IMR-90 (cell line): ENCODE measurements at regions not wholly inside any gene's neighbourhood (a gene's known extent, or its start where the extent isn't known, plus 50 kb on each side); places are given as distances from the start of the nearest gene placed in this dataset.
A peak's percentile ranks its signal among the peaks of the same experiment; 100 is the strongest.

Source experiments
- ATAC-seq: fragments of 200-7000 bp; cut with Tn5 transposase; 2 replicates; pipeline ENCODE4 v1.9.1; 2020; ENCODE audit warnings: low read depth, mild to moderate bottlenecking, moderate library complexity
- BruUV-seq: library from RNA; stranded (reverse); fragments of 400-500 nt; replicated peaks from 2 replicates; lab custom pipeline; 2021; lab: Mats Ljungman, UMichigan
- CTCF ChIA-PET: fragments of 300-600 bp; formaldehyde crosslinking; extraction: SDS; loops from one replicate; lab custom pipeline; 2021; ENCODE audit warnings: antibody characterized with exemption; lab: Yijun Ruan, JAX
- POLR2A ChIA-PET: fragments of 300-600 bp; sonication (Branson Sonifier 250); formaldehyde crosslinking; loops from one replicate; lab custom pipeline; 2022; ENCODE audit warnings: antibody characterized with exemption; ENCODE audit not compliant: unreplicated experiment; lab: Charles Lee
- DNase-seq: peaks from one replicate; pipeline ENCODE4 v3.0.0; 2013
- H2AFZ ChIP-seq: replicated peaks from 2 replicates; pipeline ENCODE3; 2013; ENCODE audit warnings: low read length, mild to moderate bottlenecking; ENCODE audit not compliant: poor library complexity
- H2AK5ac ChIP-seq: 2 replicates; pipeline ENCODE4 v1.6.1; 2013; ENCODE audit warnings: low read depth, low read length, inconsistent platforms
- H2AK9ac ChIP-seq: replicated peaks from 2 replicates; pipeline ENCODE3; 2013; ENCODE audit warnings: mild to moderate bottlenecking, low read depth, low read length, moderate library complexity; ENCODE audit not compliant: poor library complexity
- H2BK120ac ChIP-seq: 2 replicates; pipeline ENCODE4 v1.6.1; 2013; ENCODE audit warnings: low read depth, low read length, inconsistent platforms
- H2BK15ac ChIP-seq: 3 replicates; pipeline ENCODE4 v1.6.1; 2013; ENCODE audit warnings: low read depth, low read length, inconsistent platforms
- H2BK20ac ChIP-seq: 2 replicates; pipeline ENCODE4 v1.6.1; 2013; ENCODE audit warnings: low read depth, mild to moderate bottlenecking, inconsistent platforms, low read length, moderate library complexity
- H2BK5ac ChIP-seq: 2 replicates; pipeline ENCODE4 v1.6.1; 2013; ENCODE audit warnings: mild to moderate bottlenecking, low read depth, low read length, inconsistent platforms; ENCODE audit not compliant: poor library complexity, severe bottlenecking
- H3K14ac ChIP-seq: replicated peaks from 2 replicates; pipeline ENCODE4 v1.6.1; 2013; ENCODE audit warnings: low read depth, low read length, inconsistent platforms
- H3K18ac ChIP-seq: 2 replicates; pipeline ENCODE4 v1.6.1; 2013; ENCODE audit warnings: low read depth, low read length, control low read depth
- H3K23ac ChIP-seq: 2 replicates; pipeline ENCODE4 v1.6.1; 2013; ENCODE audit warnings: low read depth, low read length, inconsistent platforms
- H3K27ac ChIP-seq: 2 replicates; pipeline ENCODE4 v1.5.1; 2013; ENCODE audit warnings: mild to moderate bottlenecking, control low read depth, low read length; ENCODE audit not compliant: insufficient read depth
- H3K27me3 ChIP-seq: 2 replicates; pipeline ENCODE4 v1.6.1; 2013; ENCODE audit warnings: low read length; ENCODE audit not compliant: control insufficient read depth, insufficient read depth
- H3K36me3 ChIP-seq: 2 replicates; pipeline ENCODE4 v1.6.1; 2013; ENCODE audit warnings: low read length, mixed read lengths; ENCODE audit not compliant: control insufficient read depth, insufficient read depth
- H3K4ac ChIP-seq: 2 replicates; pipeline ENCODE4 v1.6.1; 2013; ENCODE audit warnings: low read depth, low read length, inconsistent platforms
- H3K4me1 ChIP-seq: 2 replicates; pipeline ENCODE4 v1.6.1; 2013; ENCODE audit warnings: low read length, mixed read lengths; ENCODE audit not compliant: control insufficient read depth, insufficient read depth
- H3K4me2 ChIP-seq: 2 replicates; pipeline ENCODE4 v1.6.1; 2013; ENCODE audit warnings: low read depth, mild to moderate bottlenecking, control low read depth, low read length, moderate library complexity
- H3K4me3 ChIP-seq: 2 replicates; pipeline ENCODE4 v1.5.1; 2013; ENCODE audit warnings: low read depth, mild to moderate bottlenecking, control low read depth, low read length, moderate library complexity; ENCODE audit not compliant: insufficient read depth
- H3K56ac ChIP-seq: 2 replicates; pipeline ENCODE4 v1.6.1; 2013; ENCODE audit warnings: low read length, inconsistent platforms; ENCODE audit not compliant: insufficient read depth; ENCODE audit errors: extremely low read depth
- H3K79me1 ChIP-seq, 2 experiments: 2 replicates each; pipeline ENCODE4 v1.6.1; 2013; ENCODE audit warnings: low read length in 2 of 2, inconsistent platforms in 1 of 2, low read depth in 1 of 2
- H3K9ac ChIP-seq: 2 replicates; pipeline ENCODE4 v1.6.1; 2013; ENCODE audit warnings: low read depth, low read length, control low read depth
- H3K9me1 ChIP-seq: 2 replicates; pipeline ENCODE4 v1.6.1; 2013; ENCODE audit warnings: low read length, inconsistent platforms; ENCODE audit not compliant: insufficient read depth
- H3K9me3 ChIP-seq: 2 replicates; pipeline ENCODE4 v1.6.1; 2013; ENCODE audit warnings: low read length; ENCODE audit not compliant: control insufficient read depth, insufficient read depth
- H4K20me1 ChIP-seq: 2 replicates; pipeline ENCODE4 v1.6.1; 2013; ENCODE audit warnings: low read length, inconsistent platforms; ENCODE audit not compliant: insufficient read depth
- H4K5ac ChIP-seq: 2 replicates; pipeline ENCODE4 v1.6.1; 2013; ENCODE audit warnings: mild to moderate bottlenecking, low read depth, low read length, control low read depth
- H4K8ac ChIP-seq, 2 experiments: 2 replicates each; pipeline ENCODE4 v1.6.1; 2013; ENCODE audit warnings: low read depth in 2 of 2, low read length in 2 of 2, control low read depth in 1 of 2, inconsistent platforms in 1 of 2
- H4K91ac ChIP-seq: 2 replicates; pipeline ENCODE4 v1.6.1; 2013; ENCODE audit warnings: low read depth, low read length, inconsistent platforms; ENCODE audit not compliant: insufficient read depth
- BHLHE40 ChIP-seq: fragments of 150-350 bp; IDR thresholded peaks from 2 replicates; pipeline ENCODE4 v1.6.1; 2016; ENCODE audit warnings: mild to moderate bottlenecking, low read depth, low read length
- CEBPB ChIP-seq: IDR thresholded peaks from 2 replicates; pipeline ENCODE4 v1.6.1; 2012; ENCODE audit warnings: low read depth, low read length, improper control_type of control experiment
- CHD1 ChIP-seq: IDR thresholded peaks from 2 replicates; pipeline ENCODE4 v1.6.1; 2012; ENCODE audit warnings: low read depth, low read length, improper control_type of control experiment
- CTCF ChIP-seq: conservative IDR thresholded peaks from 2 replicates; pipeline ENCODE4 v1.5.1; 2012; ENCODE audit warnings: mild to moderate bottlenecking, low read depth, low read length, improper control_type of control experiment
- ELK1 ChIP-seq: fragments of 150-350 bp; IDR thresholded peaks from 2 replicates; pipeline ENCODE4 v1.6.1; 2016; ENCODE audit warnings: low read depth, mild to moderate bottlenecking, low read length, moderate library complexity, borderline replicate concordance
- FOS ChIP-seq: fragments of 150-350 bp; IDR thresholded peaks from 2 replicates; pipeline ENCODE4 v1.6.1; 2016; ENCODE audit warnings: low read depth, low read length
- MAFK ChIP-seq: IDR thresholded peaks from 2 replicates; pipeline ENCODE4 v1.6.1; 2012; ENCODE audit warnings: low read depth, low read length, improper control_type of control experiment
- MAZ ChIP-seq: IDR thresholded peaks from 2 replicates; pipeline ENCODE4 v1.6.1; 2012; ENCODE audit warnings: low read depth, mild to moderate bottlenecking, low read length, improper control_type of control experiment, moderate library complexity, borderline replicate concordance
- MXI1 ChIP-seq: IDR thresholded peaks from 2 replicates; pipeline ENCODE4 v1.6.1; 2012; ENCODE audit warnings: low read depth, mild to moderate bottlenecking, low read length, moderate library complexity, borderline replicate concordance
- NFE2L2 ChIP-seq: fragments of 150-350 bp; IDR thresholded peaks from 2 replicates; pipeline ENCODE4 v1.6.1; 2016; ENCODE audit warnings: low read depth, mild to moderate bottlenecking, low read length
- POLR2A ChIP-seq: IDR thresholded peaks from 2 replicates; pipeline ENCODE4 v1.6.1; 2012; ENCODE audit warnings: mild to moderate bottlenecking, low read depth, low read length
- RAD21 ChIP-seq: IDR thresholded peaks from 2 replicates; pipeline ENCODE4 v1.6.1; 2012; ENCODE audit warnings: low read length, improper control_type of control experiment
- RCOR1 ChIP-seq: IDR thresholded peaks from 2 replicates; pipeline ENCODE4 v1.6.1; 2012; ENCODE audit warnings: mild to moderate bottlenecking, low read length, improper control_type of control experiment; ENCODE audit not compliant: insufficient replicate concordance
- RFX5 ChIP-seq: IDR thresholded peaks from 2 replicates; pipeline ENCODE4 v1.8.0; 2012; ENCODE audit warnings: low read depth, mild to moderate bottlenecking, low read length, moderate library complexity
- SMC3 ChIP-seq: fragments of 150-350 bp; IDR thresholded peaks from 2 replicates; pipeline ENCODE4 v1.6.1; 2016; ENCODE audit warnings: low read depth, mild to moderate bottlenecking, antibody characterized with exemption, low read length, moderate library complexity
- USF2 ChIP-seq: fragments of 150-350 bp; IDR thresholded peaks from 2 replicates; pipeline ENCODE4 v1.6.1; 2017; ENCODE audit warnings: mild to moderate bottlenecking, antibody characterized with exemption, low read length, low read depth
- WGBS, 2 experiments: methylation state at CpG; one replicate each; pipeline versions ENCODE4 v1.1.5 to v1.1.7; 2013; ENCODE audit warnings: missing lambda C conversion rate in 2 of 2; ENCODE audit not compliant: insufficient read length in 1 of 2; ENCODE audit errors: extremely low coverage in 2 of 2; 5-methylcytosine and 5-hydroxymethylcytosine counted together
- dilution Hi-C: fragments of 300-500 bp; cut with HindIII; formaldehyde crosslinking; loops from one replicate; pipeline ENCODE4 v1.14.3; 2018; ENCODE audit warnings: low sequenced_read_pairs; ENCODE audit not compliant: unreplicated experiment
- in situ Hi-C: fragments of 300-500 bp; cut with MboI; formaldehyde crosslinking; loops from 3 replicates; pipeline ENCODE4 v1.14.3; 2019; ENCODE audit warnings: low sequenced_read_pairs, inconsistent platforms, mixed read lengths
- intact Hi-C: fragments of 100-400 bp; cut with micrococcal nuclease; formaldehyde crosslinking; loops from 2 replicates; pipeline ENCODE4 v1.10.0; 2022

GRCh38 chr5:125564317-125564975 is 818.0 kb upstream of the ZNF608 start:
- Histone ChIP-seq H3K23ac (no peak overlapping the region), H3K9me1 (no peaks in the 10 kb centered on the region), H2AFZ (no peak overlapping the region), H4K91ac (no peak overlapping the region), H3K27me3 (0 out of 2 replicates have a peak, but pooled peaks cover 3% of the 10 kb centered on the region), H2AK9ac (no peak overlapping the region), H3K4me3 (no peak overlapping the region), H3K18ac (no peak overlapping the region), H3K79me1 (no peaks in the 10 kb centered on the region), H3K36me3 (no peaks in the 10 kb centered on the region), H2BK20ac (no peak overlapping the region), H2AK5ac (no peak overlapping the region), H2BK15ac (no peak overlapping the region), H4K20me1 (no peaks in the 10 kb centered on the region), H3K4me1 (peaks cover 2% of the 10 kb centered on the region; the same call in 1 of the 2 replicates), H3K27ac (no peak overlapping the region), H2BK5ac (no peak overlapping the region), H4K8ac (no peak overlapping the region), H3K14ac (no peak overlapping the region), H3K4me2 (no peak overlapping the region), H4K5ac (no peak overlapping the region), H2BK120ac (no peak overlapping the region), H3K9me3 (no peaks in the 10 kb centered on the region), H3K9ac (no peak overlapping the region), H3K56ac (no peak overlapping the region), H3K4ac (no peak overlapping the region)
- in situ Hi-C loops (no loop called here), dilution Hi-C loops (no loop called here), intact Hi-C loops (no loop called here)
- ATAC-seq, result no peak
- peak; percentile 11 for DNase-seq
- BruUV-seq, result no TSS peak
- CTCF ChIA-PET, result interaction anchor here (0.6 to 0.8 kb wide), 2 partner anchors 9 to 11 kb away, joined by 3 read pairs; no protein-coding TSS in a partner anchor
- TF ChIP-seq MAZ, result no peak
- TF ChIP-seq SMC3, result no peak
- no peak for TF ChIP-seq RAD21
- TF ChIP-seq ELK1, result no peak
- no peak for TF ChIP-seq NFE2L2
- TF ChIP-seq MAFK, result no peak
- TF ChIP-seq BHLHE40, result no peak
- TF ChIP-seq RFX5, result no peak
- no peak for TF ChIP-seq POLR2A
- TF ChIP-seq CTCF, result no peak
- no peak for TF ChIP-seq CHD1
- no peak for TF ChIP-seq FOS
- no peak for TF ChIP-seq CEBPB
- no peak for TF ChIP-seq MXI1
- no peak for TF ChIP-seq RCOR1
- no peak for TF ChIP-seq USF2
- POLR2A ChIA-PET, result interaction anchor here (0.6 kb wide), 1 partner anchor 274 kb away, joined by 7 read pairs; no protein-coding TSS in a partner anchor
- no CpG with 5 or more reads among the region's 5 CpGs for WGBS, 2 experiments
